ENCODE measurements at regions not wholly inside any gene's neighbourhood (a gene's known extent, or its start where the extent isn't known, plus 50 kb on each side); places are given as distances from the start of the nearest gene placed in this dataset.

DNA sequence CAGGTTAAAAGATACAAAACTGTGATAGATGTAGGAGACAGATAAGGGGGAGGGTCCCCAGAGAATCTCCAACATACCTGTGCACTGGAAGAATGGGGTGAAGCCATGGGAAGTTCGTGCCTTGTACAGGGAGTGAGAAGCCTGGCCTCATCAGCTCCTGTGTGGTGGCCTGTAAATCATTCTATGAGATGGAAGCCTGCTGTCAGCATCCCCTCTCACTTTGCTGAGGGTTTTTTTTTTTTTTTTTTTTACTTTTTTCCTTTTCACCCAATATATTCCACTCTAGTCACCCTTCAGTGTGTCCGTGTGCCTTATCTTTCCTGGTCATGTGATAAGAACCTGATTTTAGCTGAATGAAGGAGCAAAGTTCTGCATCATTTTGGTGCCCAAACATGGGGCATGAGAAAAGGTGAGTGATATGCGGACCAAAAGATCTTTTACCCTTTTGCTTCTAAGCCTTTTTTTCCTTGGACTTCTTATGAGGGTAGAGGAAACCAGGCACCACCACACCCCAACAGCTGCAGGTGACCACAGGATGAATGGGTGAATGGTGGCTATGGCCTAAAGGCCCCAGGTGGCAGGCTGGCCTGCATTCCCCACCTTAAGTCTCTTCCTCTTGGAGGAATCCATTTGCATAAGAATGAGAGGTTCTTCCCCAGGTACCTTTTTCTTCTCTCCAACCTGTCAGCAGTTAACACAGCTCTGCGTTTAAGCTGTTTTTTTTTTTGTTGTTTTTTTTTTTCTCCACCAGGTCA lies 1345.0 kb downstream of the NSUN3 start (continued):
- TF ChIP-seq RBBP5 (IDR thresholded peaks at IDR 0.05; ENCODE audit: borderline replicate concordance, low read depth, low read length) (0 out of 2 replicates have a peak, but pooled peaks have one; percentile 2), BACH1 (IDR thresholded peaks at IDR 0.05; ENCODE audit: low read length) (no peak), TEAD4 (IDR thresholded peaks at IDR 0.05; ENCODE audit: low read depth, low read length) (peak; percentile 73), POU5F1 (IDR thresholded peaks at IDR 0.05; ENCODE audit: low read depth, low read length) (peak; percentile 77), YY1 (IDR thresholded peaks at IDR 0.05; ENCODE audit: low read depth, low read length) (peak; percentile 27; the same call in 1 of the 2 replicates)

All from H1 (cell line).